ENCODE measurements at regions not wholly inside any gene's neighbourhood (a gene's known extent, or its start where the extent isn't known, plus 50 kb on each side); places are given as distances from the start of the nearest gene placed in this dataset.

DNA sequence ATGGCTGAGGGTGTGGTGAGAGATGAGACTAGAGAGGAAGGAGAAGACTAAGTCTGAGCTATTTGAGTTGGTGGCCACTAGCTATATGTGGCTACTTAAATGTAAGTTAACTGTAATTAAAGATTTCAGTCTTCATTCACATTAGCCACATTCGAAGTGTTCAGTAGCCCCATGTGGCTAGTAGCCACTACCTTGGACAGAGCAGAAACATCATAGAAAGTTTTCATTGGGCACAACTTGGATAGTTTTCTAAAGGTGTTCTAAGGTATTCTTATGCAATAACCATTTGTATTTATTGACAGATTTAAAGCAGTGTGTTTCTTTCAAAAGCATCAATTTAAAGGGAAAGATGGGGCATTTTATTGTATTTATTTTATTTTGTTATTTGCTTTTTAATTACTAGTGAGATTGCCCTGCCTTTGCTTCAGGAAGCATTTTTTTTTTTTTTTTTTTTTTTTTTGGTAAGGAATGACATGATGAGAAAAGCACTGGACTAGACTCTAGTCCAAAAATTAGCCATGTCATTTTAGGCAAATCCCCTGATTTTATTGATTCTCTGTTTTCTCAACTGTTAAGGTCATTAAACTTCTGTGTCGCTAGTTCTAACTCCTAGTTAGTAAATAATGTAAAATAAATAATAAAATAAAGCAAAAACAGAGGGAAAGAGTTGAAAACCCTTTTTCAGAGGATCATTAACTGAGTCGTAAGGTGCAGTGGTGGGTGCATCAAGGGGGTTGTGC lies 153.0 kb upstream of the ROBO2 start:
- TF ChIP-seq, protein P1, sequence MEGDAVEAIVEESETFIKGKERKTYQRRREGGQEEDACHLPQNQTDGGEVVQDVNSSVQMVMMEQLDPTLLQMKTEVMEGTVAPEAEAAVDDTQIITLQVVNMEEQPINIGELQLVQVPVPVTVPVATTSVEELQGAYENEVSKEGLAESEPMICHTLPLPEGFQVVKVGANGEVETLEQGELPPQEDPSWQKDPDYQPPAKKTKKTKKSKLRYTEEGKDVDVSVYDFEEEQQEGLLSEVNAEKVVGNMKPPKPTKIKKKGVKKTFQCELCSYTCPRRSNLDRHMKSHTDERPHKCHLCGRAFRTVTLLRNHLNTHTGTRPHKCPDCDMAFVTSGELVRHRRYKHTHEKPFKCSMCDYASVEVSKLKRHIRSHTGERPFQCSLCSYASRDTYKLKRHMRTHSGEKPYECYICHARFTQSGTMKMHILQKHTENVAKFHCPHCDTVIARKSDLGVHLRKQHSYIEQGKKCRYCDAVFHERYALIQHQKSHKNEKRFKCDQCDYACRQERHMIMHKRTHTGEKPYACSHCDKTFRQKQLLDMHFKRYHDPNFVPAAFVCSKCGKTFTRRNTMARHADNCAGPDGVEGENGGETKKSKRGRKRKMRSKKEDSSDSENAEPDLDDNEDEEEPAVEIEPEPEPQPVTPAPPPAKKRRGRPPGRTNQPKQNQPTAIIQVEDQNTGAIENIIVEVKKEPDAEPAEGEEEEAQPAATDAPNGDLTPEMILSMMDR (IDR thresholded peaks at IDR 0.05; ENCODE audit: low read depth, low read length) = no peak

DNA sequence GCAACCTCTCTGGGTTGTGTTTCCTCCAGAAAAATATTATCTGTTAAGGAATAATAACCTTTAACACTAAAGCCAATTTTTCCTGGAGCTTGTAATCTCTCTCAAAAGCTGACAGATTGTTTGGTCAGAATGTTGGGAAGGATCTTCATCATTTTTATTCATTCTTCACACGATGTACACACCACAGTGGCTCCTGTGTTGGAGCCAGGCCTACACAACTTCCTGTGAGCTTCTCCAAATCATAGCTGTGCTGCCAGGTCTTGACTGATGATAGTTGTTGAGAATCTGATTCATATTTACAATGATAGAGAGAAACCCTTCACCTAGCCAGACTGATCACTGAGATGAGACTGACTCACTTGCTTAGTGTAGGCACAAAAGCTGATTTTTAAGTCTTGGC lies 151.0 kb upstream of the ROBO2 start:
- no peak for DNase-seq (ENCODE audit: low read depth in 2 of 2)
- TF ChIP-seq, protein P1 (IDR thresholded peaks at IDR 0.05; ENCODE audit: low read depth, low read length) = no peak
- no peak overlapping the region for H3K4me3 ChIP-seq (replicated peaks in 1 of 2; ENCODE audit: low read depth in 2 of 2, low read length in 2 of 2)

More for the DNA sequence above, 153.0 kb upstream of the ROBO2 start:
- no peak overlapping the region for H3K4me3 ChIP-seq (replicated peaks in 1 of 2; ENCODE audit: low read depth in 2 of 2, low read length in 2 of 2)
- DNase-seq (ENCODE audit: low read depth in 2 of 2) = no peak

DNA sequence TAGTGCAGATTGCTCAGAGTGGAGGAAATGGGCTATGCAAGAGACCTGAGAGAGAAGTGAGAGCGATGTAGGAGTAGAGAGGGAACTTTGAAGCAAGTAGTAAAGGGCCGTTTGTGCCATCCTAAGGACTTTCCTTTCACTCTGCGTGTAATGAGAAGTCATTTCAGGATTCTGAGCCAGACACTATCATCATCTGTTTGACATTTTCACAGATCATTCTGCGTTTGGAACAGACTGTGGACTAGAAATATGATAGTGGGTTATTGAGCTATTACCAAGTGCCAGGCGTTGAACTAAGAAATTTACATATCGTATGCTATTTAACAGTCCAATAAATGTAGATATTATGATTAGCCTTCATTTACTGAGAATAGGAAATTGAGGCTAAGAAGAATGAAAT lies 150.0 kb upstream of the ROBO2 start:
- TF ChIP-seq, protein P1 (IDR thresholded peaks at IDR 0.05; ENCODE audit: low read depth, low read length) = no peak
- H3K4me3 ChIP-seq (replicated peaks in 1 of 2; ENCODE audit: low read depth in 2 of 2, low read length in 2 of 2) = no peak overlapping the region
- no peak for DNase-seq (ENCODE audit: low read depth in 2 of 2)

DNA sequence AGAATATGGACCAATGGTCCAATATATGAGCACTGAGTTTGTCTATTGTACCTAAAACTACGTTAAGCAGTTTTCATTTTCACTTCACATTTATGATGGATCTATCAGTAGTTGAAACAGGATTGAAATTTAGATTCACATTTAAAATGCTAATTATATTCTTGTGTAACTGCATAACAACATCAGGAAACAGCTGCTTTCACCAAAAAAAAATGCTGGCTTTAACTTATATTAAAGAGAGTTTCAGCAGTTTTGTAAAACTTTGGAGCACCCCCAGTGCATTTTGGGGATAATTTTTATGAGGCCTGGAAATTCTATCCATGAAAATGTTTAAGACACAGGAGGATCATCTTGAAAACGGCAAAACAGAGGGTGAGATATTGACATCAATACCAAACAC lies 142.8 kb upstream of the ROBO2 start:
- no peak for DNase-seq (ENCODE audit: low read depth in 2 of 2)
- TF ChIP-seq, protein P1 (IDR thresholded peaks at IDR 0.05; ENCODE audit: low read depth, low read length) = no peak
- H3K4me3 ChIP-seq (replicated peaks in 1 of 2; ENCODE audit: low read depth in 2 of 2, low read length in 2 of 2) = no peak overlapping the region

DNA sequence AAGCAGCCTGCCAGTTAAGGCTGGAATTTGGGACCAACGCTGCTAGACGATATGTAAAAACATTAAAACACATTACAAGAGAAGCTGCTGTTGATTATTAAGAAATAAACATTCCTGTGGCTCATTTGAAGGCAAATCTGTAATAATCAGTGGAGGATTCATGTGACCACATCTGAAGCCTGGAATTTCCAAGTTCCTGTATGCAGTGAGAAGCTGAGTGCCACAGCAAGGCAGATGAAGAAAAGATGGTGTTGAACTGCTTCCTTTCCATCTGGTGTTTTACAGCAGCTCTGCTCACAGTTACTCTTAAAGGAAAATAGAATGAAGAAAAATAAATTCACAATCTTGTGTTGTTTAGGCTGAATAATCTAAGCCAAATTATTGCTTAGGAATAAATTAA lies 139.3 kb upstream of the ROBO2 start:
- no peak for DNase-seq (ENCODE audit: low read depth in 2 of 2)
- H3K4me3 ChIP-seq (replicated peaks in 1 of 2; ENCODE audit: low read depth in 2 of 2, low read length in 2 of 2) = no peak overlapping the region
- TF ChIP-seq, protein P1 (IDR thresholded peaks at IDR 0.05; ENCODE audit: low read depth, low read length) = no peak

DNA sequence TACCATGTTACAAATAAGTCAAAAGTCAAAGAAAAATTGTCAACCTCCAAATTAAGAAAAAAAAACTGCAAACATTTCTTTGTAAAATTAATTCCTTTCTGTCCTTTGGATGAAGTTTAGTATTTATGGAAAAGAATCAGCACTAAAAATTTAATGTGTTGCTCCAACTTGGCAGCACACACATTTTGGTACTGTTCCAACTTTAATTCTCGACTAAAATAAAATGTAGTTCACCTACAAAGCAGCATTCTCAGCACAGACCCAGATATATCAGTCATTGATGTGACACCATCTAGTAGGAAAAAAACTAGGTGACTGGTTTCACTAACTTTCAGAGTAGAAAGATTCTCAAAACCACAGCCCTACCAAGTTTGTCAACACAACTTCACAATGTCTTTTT lies 131.7 kb upstream of the ROBO2 start:
- no peak for DNase-seq (ENCODE audit: low read depth in 2 of 2)
- TF ChIP-seq, protein P1 (IDR thresholded peaks at IDR 0.05; ENCODE audit: low read depth, low read length) = no peak
- H3K4me3 ChIP-seq (replicated peaks in 1 of 2; ENCODE audit: low read depth in 2 of 2, low read length in 2 of 2) = no peak overlapping the region

All from cardiac fibroblast (primary cell).